MM.1S (cell line): ENCODE measurements at regions not wholly inside any gene's neighbourhood (a gene's known extent, or its start where the extent isn't known, plus 50 kb on each side); places are given as distances from the start of the nearest gene placed in this dataset.

ENCODE experiments used
- DNase-seq: peaks from one replicate; pipeline ENCODE4 v3.0.0-alpha.2; 2015
- H2AFZ ChIP-seq: fragments of 300-600 bp; sonication (generic); 2 replicates; pipeline ENCODE4 v1.6.0; 2016; ENCODE audit warnings: antibody characterized with exemption, low read length
- H3F3A ChIP-seq: fragments of 300-600 bp; sonication (generic); 2 replicates; pipeline ENCODE4 v1.6.1; 2016; ENCODE audit warnings: mild to moderate bottlenecking, antibody characterized with exemption, low read length, moderate library complexity, mixed read lengths; ENCODE audit not compliant: insufficient read depth
- H3K27ac ChIP-seq: fragments of 300-600 bp; sonication (generic); 2 replicates; pipeline ENCODE4 v1.5.1; 2016; ENCODE audit warnings: mild to moderate bottlenecking, low read length
- H3K27me3 ChIP-seq: fragments of 300-600 bp; sonication (generic); replicated peaks from 2 replicates; pipeline ENCODE4 v1.6.0; 2016; ENCODE audit warnings: low read length; ENCODE audit not compliant: insufficient read depth
- H3K36me3 ChIP-seq: fragments of 300-600 bp; sonication (generic); replicated peaks from 2 replicates; pipeline ENCODE4 v1.6.1; 2016; ENCODE audit warnings: mild to moderate bottlenecking, low read length, mixed read lengths; ENCODE audit not compliant: insufficient read depth
- H3K4me1 ChIP-seq: fragments of 300-600 bp; sonication (generic); 2 replicates; pipeline ENCODE4 v1.6.1; 2016; ENCODE audit warnings: low read length, mixed read lengths
- H3K4me2 ChIP-seq: fragments of 300-600 bp; sonication (generic); 2 replicates; pipeline ENCODE4 v1.6.0; 2016; ENCODE audit warnings: low read depth, low read length
- H3K4me3 ChIP-seq: fragments of 300-600 bp; sonication (generic); 2 replicates; pipeline ENCODE4 v1.5.1; 2016; ENCODE audit warnings: low read length, mixed read lengths
- H3K79me2 ChIP-seq: fragments of 300-600 bp; sonication (generic); 2 replicates; pipeline ENCODE4 v1.6.1; 2016; ENCODE audit warnings: mixed run types, low read length, mixed read lengths
- H3K9ac ChIP-seq: fragments of 300-600 bp; sonication (generic); 2 replicates; pipeline ENCODE4 v1.6.1; 2016; ENCODE audit warnings: low read length, mixed read lengths
- H3K9me2 ChIP-seq: fragments of 300-600 bp; sonication (generic); replicated peaks from 2 replicates; pipeline ENCODE4 v1.6.1; 2016; ENCODE audit warnings: mild to moderate bottlenecking, low read length, mixed read lengths; ENCODE audit not compliant: insufficient read depth
- H3K9me3 ChIP-seq: fragments of 300-600 bp; sonication (generic); replicated peaks from 2 replicates; pipeline ENCODE4 v1.6.1; 2016; ENCODE audit warnings: mild to moderate bottlenecking, low read length, mixed read lengths; ENCODE audit not compliant: insufficient read depth
- H4K20me1 ChIP-seq: fragments of 300-600 bp; sonication (generic); 2 replicates; pipeline ENCODE4 v1.6.1; 2016; ENCODE audit warnings: mild to moderate bottlenecking, low read length, moderate library complexity, mixed read lengths; ENCODE audit not compliant: insufficient read depth
- EZH2 ChIP-seq: fragments of 300-600 bp; sonication (generic); optimal IDR thresholded peaks from 2 replicates; pipeline ENCODE3; 2017; ENCODE audit warnings: low read depth, mild to moderate bottlenecking, antibody characterized with exemption, low read length, mixed read lengths
- EZH2phosphoT487 ChIP-seq: fragments of 300-600 bp; sonication (generic); IDR thresholded peaks from 2 replicates; pipeline ENCODE4 v1.6.1; 2018; ENCODE audit warnings: antibody characterized with exemption, low read length
- TF ChIP-seq, protein P1 (sequence below): fragments of 300-600 bp; sonication (generic); IDR thresholded peaks from 2 replicates; pipeline ENCODE4 v1.5.1; 2016; ENCODE audit warnings: antibody characterized with exemption, low read length, mixed read lengths

DNA sequence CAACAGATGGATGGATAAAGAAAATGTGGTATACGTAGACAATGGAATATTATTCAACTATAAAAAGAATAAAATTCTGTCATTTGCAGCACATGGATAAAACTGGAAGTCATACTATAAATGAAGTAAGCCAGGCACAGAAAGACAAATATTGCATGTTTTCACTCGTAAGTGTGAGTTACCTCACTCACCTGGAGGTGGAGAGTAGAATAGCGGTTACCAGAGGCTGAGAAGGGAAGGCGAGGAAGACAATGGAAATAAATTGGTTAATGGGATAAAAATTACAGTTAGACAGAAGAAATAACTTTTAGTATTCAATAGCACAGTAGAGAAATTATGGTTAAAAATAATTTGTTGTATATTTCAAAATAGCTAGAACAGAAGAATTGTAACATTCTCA is 141.6 kb downstream of the EFHB start:
- Histone ChIP-seq H2AFZ (no peak overlapping the region), H4K20me1 (no peaks in the 10 kb centered on the region), H3K27ac (no peak overlapping the region), H3K27me3 (no peaks in the 10 kb centered on the region), H3F3A (no peaks in the 10 kb centered on the region), H3K9me3 (no peaks in the 10 kb centered on the region), H3K36me3 (no peaks in the 10 kb centered on the region), H3K4me3 (no peak overlapping the region), H3K79me2 (no peaks in the 10 kb centered on the region), H3K4me1 (no peaks in the 10 kb centered on the region), H3K9ac (no peak overlapping the region), H3K9me2 (no peaks in the 10 kb centered on the region), H3K4me2 (no peak overlapping the region)
- no peak for TF ChIP-seq EZH2
- no peak for TF ChIP-seq EZH2phosphoT487
- TF ChIP-seq, protein P1, sequence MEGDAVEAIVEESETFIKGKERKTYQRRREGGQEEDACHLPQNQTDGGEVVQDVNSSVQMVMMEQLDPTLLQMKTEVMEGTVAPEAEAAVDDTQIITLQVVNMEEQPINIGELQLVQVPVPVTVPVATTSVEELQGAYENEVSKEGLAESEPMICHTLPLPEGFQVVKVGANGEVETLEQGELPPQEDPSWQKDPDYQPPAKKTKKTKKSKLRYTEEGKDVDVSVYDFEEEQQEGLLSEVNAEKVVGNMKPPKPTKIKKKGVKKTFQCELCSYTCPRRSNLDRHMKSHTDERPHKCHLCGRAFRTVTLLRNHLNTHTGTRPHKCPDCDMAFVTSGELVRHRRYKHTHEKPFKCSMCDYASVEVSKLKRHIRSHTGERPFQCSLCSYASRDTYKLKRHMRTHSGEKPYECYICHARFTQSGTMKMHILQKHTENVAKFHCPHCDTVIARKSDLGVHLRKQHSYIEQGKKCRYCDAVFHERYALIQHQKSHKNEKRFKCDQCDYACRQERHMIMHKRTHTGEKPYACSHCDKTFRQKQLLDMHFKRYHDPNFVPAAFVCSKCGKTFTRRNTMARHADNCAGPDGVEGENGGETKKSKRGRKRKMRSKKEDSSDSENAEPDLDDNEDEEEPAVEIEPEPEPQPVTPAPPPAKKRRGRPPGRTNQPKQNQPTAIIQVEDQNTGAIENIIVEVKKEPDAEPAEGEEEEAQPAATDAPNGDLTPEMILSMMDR = no peak
- no peak for DNase-seq

DNA sequence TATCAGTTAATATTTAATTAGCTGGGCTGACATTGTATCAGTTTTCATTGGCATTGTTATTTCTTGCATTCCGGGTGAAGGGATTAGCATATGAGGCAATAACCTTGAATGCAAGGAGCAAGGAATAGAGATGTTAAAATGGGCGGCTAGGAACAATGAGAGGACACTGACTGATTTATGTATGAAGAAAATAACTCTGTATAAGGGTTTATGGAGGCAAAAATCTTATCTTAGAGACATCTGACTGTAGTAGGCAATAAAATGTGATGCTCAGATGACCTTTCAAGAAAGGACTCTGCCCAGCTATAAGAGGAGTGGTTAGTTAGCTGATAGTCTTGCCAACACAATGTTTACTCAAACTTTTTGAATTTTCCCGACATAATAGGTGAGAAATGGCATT is 158.3 kb downstream of the EFHB start:
- H4K20me1 ChIP-seq = no peaks in the 10 kb centered on the region
- H3F3A ChIP-seq = no peaks in the 10 kb centered on the region
- no peak overlapping the region for H2AFZ ChIP-seq
- no peaks in the 10 kb centered on the region for H3K9me2 ChIP-seq
- H3K79me2 ChIP-seq = no peaks in the 10 kb centered on the region
- no peak overlapping the region for H3K4me3 ChIP-seq
- no peak overlapping the region for H3K9ac ChIP-seq
- H3K27me3 ChIP-seq = no peaks in the 10 kb centered on the region
- H3K4me2 ChIP-seq = no peak overlapping the region
- DNase-seq = no peak
- TF ChIP-seq EZH2phosphoT487 (no peak), EZH2 (no peak)
- TF ChIP-seq, protein P1 = no peak
- H3K27ac ChIP-seq = no peak overlapping the region
- no peaks in the 10 kb centered on the region for H3K9me3 ChIP-seq
- no peaks in the 10 kb centered on the region for H3K4me1 ChIP-seq
- H3K36me3 ChIP-seq = no peaks in the 10 kb centered on the region

DNA sequence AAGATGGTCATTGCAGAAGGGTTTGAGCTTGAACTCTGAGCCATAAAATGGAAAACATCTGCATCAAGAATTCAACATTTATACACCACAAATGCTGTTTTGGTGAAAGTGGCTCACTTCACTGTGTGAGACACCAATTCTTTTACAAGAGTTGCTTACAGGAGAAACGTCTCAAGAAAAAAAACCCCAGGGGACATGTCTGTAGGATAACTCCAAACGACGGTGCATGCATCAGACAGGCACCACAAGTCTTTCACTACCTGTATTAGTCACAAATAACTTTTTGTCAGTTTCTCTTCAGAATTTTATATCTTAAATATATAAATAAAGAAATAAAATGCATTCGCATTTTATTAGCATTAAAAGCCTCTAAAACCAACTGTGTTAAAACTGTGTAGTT is 164.3 kb downstream of the EFHB start:
- Histone ChIP-seq H3K4me2 (no peak overlapping the region), H3K4me3 (no peak overlapping the region), H3F3A (no peaks in the 10 kb centered on the region), H3K79me2 (no peaks in the 10 kb centered on the region), H3K9me3 (no peaks in the 10 kb centered on the region), H4K20me1 (no peaks in the 10 kb centered on the region), H3K27ac (no peak overlapping the region), H3K27me3 (no peaks in the 10 kb centered on the region), H2AFZ (no peak overlapping the region), H3K9ac (no peak overlapping the region), H3K36me3 (no peaks in the 10 kb centered on the region), H3K9me2 (no peaks in the 10 kb centered on the region), H3K4me1 (no peaks in the 10 kb centered on the region)
- TF ChIP-seq EZH2 (no peak), EZH2phosphoT487 (no peak)
- TF ChIP-seq, protein P1 = no peak
- DNase-seq = no peak
